ENCODE measurements at regions not wholly inside any gene's neighbourhood (a gene's known extent, or its start where the extent isn't known, plus 50 kb on each side); places are given as distances from the start of the nearest gene placed in this dataset.
"Not testable (repeated sequence)": the region's sequence is repeated elsewhere in the genome, so short reads cannot be mapped to it uniquely, and the experiment has no call there.

DNA sequence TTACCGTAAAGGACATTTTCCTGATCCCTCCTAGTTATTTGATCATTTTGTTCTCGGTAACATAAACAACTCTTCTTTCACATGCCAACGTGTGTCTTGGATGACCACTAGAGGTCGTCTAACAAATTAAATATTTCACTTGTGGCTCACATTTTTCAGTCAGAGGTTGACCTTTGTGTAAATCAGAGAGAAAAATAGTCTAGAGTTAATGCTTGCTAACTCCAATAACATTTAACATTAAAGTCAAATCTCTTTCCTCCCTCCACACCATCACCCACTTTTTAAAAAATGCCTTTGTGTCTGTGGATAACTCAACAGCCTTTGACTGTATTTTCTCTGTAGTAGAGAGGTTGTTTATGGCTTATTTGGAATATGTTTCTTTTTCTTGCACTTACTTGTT is 220.5 kb upstream of the B3GALT2 start:
- no peak for DNase-seq

DNA sequence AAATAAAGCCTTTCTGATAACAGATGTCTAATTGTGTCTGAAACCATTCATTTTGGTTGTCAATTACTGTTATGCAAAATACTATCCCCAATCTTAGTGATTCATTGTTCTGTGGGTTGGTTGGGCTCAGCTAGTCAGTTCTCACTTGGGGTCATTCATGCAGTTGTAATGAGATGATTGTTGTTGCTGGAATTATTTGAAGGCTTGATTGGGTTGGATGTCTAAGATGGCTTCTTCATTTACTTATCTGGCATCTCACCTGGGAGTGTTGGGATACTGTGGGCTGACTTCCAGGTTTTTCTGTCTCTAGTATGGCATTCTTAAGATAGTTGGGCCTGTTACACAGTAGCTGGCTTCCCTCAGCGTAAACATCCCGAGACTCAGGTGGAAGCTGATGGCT is 217.8 kb upstream of the B3GALT2 start:
- DNase-seq = no peak

DNA sequence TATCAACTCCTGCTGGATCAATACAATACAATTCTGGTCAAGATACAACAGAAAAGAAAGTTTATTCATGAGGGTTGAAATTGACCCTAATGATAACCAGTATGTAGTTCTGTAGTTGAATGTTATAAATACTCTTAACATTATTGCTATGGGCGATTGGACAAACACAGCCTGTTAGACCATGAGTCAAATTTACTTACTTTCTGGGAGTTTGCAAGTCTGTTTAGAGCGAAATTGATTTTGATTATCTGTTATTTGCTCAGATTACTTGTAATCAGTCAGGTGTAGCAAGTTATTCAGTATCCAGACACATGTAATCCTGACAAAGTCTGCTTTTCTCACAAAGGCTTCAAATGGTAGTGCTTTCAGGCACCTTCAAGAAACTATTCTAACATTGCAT is 216.6 kb upstream of the B3GALT2 start:
- no peak for DNase-seq

DNA sequence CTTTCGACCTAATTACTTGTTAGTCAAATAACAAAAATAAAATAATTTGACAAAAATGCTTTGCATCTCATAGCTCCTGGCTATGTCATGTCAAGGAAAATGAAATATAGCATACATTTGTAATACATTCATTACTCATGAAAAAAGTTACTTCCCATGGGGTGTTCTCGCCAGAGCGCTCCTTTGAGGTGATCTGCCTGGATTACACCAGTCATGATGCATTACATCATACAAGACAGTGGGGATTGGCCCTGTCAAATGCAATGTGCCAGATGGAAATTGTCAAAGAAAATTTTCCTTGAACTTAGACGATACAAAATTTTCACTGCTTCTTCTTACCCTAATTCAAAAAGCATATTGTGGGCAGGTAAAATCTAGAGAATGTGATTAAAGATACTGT is 215.6 kb upstream of the B3GALT2 start:
- DNase-seq = no peak

DNA sequence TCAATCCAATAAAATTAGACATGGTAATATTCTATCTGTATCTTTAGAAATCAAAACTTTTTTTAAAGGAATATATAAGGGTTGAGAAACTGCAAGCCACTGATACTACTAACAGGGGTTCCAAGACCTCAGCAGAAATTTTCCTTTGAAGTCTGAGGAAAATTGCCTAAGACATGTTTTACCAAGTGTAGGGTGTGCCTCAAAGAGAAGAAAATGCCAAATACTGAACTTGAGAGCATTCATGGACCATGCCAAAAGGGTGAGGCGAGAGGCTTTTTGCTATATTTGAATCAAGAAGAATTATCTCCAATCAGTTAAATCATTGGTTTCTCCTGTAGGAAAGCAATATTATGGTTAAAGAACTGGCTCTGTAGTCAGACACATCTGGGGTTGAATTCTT is 207.9 kb upstream of the B3GALT2 start:
- no peak for DNase-seq

DNA sequence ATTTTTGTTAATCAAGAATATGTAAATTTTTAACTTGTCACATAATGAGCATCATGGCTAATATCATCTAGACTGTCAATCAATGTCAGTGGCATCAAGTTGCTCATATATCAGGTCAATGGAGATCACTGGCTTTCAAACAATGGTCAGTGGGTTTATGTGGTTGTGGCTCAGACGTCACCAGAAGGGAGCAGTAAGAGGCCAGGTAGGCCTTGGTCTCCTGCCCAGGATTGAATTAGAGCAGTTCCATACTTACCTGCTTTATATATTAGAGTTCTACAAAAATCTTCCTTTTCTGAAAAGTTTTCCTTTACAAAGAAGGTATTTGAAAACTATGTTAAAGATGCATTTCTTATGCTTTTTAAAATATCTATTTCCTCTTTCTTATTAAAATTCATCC is 206.3 kb upstream of the B3GALT2 start:
- DNase-seq = no peak

DNA sequence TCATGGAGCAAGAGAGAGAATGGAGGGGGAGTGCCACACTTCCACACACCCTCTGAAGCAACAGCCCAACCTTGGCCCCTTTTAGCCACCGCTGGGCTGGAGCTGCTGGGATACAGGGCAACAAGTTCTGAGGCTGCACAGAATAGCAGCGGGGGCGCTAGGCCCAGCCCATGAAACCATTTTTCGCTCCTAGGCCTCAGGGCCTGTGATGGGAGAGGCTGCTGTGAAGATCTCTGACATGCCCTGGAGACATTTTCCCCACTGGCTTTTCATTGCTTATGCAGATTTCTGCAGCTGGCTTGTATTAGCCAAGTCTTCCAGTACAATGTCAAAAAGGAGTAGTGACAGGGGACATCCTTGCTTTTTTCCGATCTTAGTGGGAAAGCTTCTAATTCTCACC is 202.3 kb upstream of the B3GALT2 start:
- DNase-seq = no peak

DNA sequence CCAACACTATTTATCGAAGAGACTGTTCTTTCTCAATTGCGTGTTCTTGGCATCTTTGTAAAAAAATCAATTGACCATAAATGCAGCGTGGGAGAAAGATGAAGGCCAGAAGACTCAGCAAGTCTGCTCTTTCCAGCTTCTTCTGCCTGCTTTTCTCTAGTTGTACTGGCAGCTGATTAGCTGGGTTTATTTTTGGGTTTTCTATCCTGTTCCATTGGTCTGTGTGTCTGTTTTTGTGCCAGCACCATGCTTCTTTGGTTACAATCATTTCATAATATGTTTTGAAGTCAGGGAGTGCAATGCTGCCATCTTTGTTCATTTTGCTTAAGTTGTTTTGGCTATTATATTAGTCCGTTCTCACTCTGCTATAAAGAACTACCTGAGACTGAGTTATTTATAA is 201.8 kb upstream of the B3GALT2 start:
- no peak for DNase-seq

DNA sequence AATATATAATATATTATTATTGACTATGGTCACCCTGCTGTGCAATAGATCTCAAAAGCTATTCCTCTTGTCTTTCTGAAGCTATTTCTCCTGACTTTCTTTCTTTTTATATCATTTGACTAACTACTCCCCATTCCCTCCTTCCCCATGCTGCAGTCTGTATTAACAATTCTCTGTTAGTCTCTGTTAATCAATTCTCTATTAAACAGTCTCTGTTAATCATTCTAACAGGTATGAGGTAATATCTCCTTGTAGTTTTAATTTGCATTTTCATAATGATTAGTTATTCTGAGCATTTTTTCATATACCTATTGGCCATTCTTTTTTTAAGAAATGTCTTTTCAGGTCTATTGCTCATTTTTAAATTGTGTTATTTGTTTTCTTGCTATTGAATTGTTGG is 201.0 kb upstream of the B3GALT2 start:
- DNase-seq = no peak

DNA sequence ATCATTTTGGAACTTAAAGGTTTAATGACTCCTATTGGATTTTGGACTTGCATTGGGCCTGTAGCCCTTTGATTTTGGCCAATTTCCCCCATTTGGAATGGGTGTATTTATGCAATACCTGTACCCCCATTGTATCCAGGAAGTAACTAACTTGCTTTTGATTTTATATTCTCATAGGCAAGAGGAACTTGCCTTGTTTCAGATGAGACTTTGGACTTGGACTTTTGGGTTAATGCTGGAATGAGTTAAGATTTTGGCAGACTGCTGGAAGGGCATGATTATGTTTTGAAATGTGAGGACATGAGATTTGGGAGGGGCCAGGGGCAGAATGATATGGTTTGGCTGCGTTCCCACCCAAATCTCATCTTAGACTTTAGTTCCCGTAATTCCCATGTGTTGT is 192.0 kb upstream of the B3GALT2 start:
- not testable (repeated sequence) for DNase-seq

DNA sequence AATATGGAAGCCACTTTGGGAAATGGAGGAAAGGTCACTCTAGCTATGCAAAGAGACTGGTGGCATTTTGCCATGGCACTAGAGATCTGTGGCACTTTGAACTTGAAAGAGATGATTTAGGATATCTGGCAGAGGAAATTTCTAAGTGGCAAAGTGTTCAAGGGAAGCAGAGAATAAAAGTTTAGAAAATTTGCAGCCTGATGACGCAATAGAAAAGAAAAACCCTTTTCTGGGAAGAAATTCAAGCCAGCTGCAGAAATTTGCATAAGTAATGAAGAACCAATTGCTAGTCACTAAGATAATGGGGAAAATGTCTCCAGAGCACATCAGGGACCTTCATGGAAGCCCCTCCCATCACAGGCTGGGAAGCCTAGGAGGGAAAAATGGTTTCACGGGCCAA is 191.1 kb upstream of the B3GALT2 start:
- no peak for DNase-seq

DNA sequence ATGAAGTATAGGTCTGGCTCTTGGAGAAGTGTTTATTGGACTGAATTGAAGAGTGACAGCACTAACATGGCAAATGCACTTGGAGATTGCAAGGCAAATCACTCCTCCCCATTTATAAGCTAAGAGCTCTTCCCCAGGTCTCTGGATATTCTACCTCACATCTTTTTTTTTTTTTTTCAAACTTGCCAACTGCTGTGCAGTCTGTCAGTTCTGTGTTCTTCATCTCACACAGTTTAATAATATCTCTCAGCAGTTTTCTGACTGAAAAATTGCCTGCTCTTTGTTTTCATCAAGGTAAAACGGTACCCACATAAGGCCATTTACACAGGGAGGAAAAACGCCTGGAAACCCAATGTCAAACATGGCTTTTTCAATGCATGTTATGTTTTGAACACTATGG is 186.1 kb upstream of the B3GALT2 start:
- DNase-seq = no peak

DNA sequence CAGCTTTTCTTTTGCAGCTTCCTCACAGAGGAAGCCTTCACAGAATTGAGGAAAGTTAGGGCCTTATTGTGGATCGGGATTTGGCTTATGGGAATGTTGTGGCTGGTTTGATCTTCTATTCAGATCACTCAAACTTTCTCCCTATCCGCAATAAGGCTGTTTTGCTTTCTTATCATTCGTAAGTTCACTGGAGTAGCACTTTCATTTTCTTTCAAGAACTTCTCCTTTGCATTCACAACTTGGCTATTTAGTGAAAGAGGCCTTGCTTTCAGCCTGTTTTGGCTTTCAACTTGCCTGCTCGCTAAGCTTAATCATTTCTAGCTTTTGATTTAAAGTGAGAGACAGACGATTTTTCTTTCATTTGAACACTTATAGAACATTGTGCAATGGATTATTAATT is 181.9 kb upstream of the B3GALT2 start:
- no peak for DNase-seq

DNA sequence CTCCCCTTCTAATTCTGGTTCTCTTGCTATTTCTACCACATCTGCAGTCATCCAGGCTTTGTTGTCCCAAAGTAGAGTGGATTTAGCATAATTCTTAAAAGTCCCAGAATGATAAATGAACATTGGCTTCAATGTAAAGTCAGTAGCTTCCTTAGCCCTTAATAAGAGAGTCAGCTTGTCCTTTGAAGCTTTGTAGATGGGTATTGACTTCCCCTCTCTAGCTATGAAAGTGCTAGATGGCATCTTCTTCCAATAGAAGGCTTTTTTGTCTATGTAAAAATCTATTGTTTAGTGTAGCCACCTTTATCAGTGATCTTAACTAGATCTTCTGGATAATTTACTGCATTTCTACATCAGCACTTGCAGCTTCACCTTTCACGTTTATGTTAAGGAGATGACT is 181.4 kb upstream of the B3GALT2 start:
- DNase-seq = no peak

DNA sequence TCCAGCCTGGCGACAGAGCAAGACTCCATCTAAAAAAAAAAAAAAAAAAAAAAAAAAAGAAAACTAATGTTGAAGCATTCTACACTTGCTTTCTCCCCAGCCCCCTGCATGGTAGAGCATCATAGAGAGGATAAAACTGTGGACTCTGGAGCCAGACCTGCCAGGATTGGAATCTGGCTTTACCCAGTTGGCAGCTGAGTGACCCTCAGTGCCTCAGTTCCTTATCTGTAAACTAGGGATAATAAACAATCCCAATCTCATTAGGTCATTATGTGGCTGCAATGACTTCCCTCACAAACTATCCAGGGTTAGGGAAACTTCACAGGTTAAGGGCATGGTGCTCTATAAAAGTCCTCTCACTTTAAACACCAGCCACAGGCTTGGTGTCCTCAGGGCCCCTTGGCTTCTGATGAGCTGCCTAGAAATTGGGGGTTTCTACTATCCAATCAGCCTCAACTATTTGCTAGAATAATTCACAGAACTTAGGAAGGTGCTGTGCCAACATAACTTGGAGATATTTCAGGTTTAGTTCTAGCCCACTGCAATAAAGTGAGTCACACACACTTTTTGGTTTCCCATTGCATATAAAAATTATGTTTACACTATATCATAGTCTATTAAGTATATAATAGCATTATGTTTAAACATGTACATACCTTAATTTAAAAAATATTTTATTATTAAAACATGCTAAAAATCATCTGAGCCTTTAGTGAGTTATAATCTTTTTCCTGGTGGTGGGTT is 180.5 kb upstream of the B3GALT2 start:
- DNase-seq = no peak

DNA sequence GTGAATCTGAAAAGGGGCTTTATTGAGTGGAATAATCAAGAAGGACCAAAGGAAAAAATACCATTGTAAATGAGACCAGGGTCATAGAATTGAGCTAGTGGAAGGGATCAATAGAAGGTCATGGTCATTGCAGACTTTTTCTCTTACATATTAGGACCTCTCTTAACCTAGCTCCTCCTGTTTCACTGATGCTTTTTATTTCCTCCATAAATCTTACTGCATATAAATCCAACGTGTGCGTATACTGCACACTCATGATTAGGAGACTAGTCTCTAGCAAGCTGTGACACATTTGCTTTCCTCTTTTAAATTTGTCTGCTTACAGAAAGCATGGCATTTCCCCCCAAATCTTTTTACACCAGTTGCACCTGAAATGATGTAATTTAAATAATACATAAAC is 179.6 kb upstream of the B3GALT2 start:
- DNase-seq = no peak

DNA sequence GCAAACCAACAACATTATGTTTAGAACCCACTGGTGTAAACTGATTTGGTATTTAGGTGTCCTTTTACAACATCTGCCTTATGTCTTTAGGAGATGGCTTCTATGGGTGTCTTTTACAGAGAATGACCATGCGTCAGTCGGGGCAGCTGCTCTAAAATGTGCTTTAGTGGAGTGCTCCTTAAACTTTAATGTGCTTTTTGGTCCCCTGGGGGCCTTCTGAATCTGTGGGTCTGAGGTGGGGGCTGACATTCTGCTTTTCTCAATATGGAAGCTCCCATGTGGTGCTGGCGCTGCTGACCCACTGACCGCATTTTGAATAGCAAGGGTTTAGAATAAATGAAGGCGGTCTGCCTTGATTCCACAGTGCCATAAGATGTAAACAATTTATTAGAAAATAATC is 173.2 kb upstream of the B3GALT2 start:
- no peak for DNase-seq

DNA sequence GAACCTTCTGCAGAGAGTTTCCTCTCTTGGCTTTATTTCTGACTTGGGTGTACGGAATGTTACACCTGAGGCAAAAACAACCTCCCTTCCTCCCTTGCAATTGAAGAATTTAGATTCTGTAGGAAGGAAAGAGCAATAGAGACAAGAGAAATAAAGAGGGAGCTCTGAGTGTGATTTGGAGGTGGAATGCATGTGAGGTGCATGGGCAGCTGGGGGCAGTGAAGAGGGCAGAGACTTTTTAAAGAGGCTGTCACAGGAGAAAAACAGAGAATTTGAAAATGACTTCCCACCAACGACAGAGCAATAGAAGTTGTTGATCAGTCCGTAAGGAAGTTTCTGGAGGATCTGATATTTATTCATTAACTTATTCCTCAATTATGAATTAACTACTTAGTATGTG is 172.0 kb upstream of the B3GALT2 start:
- DNase-seq = no peak

DNA sequence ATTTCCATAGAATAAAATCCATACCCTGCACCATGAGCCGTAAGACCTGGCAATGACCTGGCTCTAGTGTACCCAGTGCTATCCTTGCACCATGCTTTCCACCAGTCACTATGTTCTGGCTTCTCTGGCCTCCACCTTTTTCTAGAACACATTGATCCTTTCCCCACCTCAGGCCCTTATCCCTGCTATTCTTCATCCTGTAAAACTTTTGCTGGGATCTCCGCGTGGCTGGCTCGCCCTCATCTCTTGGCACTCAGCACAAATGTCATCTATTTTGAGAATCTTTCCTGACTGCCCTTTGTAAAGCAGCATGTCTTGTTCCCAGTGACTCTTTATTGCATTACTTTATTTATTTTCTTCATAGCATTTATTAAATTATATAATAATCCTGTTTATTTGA is 169.8 kb upstream of the B3GALT2 start:
- no peak for DNase-seq

DNA sequence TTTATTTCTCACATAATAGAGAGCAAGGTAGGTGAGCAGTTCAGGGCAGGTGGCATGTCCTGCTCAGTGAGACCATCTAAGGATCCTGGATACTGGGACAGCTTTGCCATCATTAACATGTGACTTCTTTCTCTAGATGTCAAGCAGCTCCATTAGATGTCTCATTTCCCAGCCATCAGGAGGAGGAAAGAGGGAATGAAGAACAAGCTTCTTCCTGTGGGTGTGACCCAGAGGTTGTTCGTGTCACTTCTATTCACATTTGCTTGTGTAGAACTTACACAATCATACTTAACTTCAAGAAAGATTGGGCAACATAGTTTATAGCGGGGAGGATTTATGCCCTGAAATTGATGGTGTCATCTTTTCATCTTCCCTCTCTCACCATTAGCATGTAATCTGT is 169.2 kb upstream of the B3GALT2 start:
- no peak for DNase-seq

DNA sequence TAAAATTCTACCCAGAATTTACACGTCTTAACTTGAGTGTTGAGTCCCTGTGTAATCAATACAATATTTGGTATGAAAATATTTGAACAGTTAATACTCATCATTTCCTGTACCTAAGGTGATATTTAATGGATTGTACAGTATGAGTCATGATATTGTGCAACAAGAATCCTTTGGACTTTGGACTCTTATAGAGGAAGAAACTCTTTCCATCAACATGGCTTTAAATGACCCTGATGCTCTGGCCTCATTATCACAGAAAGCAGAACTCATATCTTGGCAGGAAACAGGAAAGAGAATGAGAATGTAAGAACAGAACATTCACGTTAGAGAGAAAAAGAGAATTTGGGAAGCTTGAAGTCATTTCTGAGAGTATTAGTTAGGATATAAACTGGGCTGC is 168.8 kb upstream of the B3GALT2 start:
- DNase-seq = no peak

DNA sequence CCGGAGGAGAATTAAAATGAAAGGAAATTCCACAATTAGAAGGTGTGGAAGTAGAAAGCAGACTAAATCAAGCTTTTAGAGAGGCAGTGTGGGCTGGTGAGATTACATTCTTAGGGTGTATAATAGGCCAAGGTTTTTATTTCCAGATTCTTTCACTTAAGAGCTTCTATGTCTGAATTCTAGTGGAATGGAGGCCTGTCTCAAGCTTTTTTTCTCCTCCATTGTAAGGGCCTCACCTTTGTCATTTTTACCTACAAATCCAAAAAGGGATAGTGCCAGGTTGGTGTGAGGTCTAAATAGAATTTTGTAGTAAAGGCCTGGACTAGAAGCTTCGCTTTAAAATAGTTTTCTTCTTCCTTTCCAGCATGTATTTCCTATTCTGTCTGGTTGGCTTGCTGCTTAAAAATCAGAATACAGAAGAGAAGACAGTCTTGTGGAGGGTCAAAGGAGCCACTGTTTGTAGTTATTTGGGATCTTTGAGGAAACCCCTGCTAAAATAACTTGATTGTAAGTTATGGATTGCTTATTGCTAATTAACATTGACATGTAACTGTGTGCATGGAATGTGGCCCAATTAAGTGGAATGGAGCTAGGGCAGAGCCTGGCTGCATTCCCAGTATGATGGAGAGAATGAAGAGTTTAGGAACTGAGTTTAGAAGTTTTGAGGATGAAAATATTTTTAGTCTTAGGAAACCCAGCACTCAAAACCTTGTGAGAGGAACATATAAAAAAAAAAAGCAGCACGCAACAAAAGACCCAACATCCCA is 162.5 kb upstream of the B3GALT2 start:
- no peak for DNase-seq

DNA sequence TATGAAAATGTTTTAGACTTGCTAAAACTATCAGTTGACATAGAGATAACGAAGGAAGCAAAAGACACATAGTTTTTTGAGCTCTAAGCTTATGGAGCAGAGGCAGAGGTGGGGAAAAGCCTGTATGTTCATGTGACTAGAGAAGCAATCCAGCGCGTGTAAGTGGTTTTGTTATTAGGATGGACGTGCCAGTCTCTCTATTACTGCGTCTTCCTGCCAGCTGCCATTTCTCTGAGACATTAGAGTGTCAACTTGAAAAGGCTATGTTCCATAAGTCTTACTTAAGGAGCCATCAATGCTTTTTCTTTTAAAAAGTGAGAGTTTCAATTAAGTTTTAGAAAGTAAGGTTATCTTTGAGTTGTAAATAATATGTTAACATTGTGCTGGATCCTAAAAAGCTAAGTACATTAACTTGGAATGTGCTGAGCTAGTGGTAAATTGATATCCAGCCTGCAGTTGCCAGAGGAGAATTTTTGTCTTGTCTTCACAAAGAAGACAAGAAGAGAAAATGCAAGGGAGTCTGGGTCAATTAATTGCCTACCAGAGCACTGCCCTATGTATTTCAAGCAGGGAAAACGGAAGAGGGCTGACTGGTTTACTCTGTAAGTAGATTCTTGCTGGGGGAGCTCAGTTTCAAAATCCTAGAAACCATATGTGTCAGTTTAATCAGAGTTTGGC is 161.8 kb upstream of the B3GALT2 start:
- no peak for DNase-seq

DNA sequence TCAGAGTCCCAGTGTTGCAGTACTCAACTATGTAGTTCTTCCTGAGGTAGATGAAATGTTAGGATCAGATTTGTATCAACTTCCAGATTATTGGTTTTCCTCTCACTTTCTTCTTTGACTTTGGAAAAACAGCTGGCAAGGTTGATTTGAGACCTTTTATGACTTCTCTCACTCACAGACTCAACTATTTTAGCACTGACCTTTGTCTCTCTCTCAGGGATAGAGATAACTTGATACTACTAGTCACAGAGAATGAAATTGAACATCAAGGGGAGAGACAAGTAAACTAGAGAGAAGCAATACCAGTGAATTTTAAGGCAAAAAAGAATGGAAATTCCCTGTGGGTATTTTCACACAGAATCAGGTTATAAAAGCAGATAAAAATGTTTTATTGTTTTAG is 159.7 kb upstream of the B3GALT2 start:
- DNase-seq = no peak
